DMS53 (cell line): ENCODE measurements at regions not wholly inside any gene's neighbourhood (a gene's known extent, or its start where the extent isn't known, plus 50 kb on each side); places are given as distances from the start of the nearest gene placed in this dataset.

Source experiments
- DNase-seq: peaks from one replicate; lab custom pipeline; 2025; lab: John Stamatoyannopoulos, UW

DNA sequence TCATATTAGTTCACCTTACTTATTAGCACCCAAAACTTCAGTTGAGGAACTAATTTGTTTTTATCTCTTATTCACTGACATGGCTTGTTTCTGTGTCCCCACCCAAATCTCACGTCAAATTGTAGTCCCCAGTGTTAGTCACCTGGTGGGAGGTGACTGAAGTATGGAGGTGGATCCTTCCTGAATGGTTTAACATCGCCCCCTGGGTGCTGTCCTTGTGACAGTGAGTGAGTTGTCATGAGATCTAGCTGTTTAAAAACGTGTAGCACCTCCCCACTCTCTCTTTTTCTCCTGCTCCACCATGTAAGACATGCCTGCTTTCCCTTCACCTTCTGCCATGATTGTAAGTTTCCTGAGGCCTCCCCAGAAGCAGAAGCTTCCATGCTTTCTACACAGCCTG lies 75.0 kb upstream of the HECTD2 start:
- DNase-seq = peak; percentile 38

DNA sequence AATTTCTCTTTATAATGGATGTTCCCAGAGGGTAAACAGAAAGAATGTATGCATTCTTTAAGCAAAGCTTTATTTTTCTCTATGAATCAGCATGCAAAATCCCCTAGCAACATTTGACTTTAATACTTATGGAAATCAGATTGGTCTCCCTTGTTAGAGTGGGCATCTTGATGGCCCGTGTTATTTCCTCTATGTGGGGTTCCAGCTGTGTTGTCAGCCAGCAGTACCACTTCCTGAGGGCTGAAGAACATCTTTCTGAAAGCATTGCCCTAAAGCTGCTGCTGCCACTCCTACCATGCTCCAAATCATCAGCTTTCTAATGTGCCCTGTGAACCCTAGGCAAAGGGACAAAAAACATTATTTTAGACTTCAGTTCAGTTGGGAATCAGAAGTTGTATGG lies 70.4 kb upstream of the HECTD2 start:
- DNase-seq = no peak

DNA sequence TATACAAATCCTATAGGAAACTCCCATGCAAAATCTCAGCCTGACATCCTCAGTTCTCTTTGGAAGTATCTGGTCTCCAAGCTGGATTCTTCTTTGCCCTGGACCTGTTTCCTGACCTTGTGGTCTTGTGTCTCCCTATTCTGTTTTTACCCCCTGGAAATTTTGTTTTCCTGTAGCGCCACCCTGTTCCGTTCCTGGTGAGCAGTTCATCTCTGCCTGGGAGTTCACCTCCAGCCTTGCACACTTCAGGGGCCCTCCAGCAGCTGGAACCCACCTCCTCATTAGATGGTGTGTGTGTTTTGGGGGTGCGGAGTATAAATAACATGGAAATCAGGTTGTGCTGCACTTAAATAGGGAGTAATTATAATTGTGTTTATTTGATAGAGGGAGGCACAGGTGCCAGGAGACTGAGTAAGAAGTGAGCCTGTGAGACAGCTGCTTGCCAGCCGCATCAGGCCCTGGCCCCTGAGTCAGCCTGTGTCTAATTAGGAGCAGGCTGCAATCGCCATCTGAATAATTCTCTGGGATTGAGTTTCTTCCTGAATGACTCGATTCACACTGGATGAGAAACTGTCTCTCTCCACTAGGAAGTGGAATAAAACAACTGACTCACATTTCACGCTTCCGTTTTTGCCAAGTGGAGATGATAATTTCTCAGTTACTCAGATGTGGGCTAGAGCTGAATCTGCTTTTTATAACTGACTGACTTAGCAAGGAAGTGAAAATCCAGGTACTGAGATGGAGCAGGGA lies 69.4 kb upstream of the HECTD2 start:
- no peak for DNase-seq

DNA sequence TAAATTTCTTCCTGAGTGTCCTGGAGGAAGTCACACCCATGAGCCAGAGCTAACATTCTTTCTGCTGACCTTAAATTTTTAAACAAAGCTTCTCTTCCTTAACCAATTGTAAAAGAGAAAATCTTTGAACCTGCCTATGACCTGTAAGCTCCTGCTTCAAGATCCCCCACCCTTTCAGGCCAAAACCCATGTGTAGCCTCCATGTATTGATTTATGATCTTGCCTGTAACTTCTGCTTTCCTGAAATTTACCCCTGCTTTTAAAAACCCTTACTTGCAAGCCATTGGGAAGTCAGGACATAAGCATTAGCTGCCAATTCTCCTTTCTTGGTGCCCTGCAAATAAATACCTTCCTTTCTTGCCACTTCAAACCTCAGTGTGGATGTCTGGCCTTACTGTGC lies 68.5 kb upstream of the HECTD2 start:
- no peak for DNase-seq

DNA sequence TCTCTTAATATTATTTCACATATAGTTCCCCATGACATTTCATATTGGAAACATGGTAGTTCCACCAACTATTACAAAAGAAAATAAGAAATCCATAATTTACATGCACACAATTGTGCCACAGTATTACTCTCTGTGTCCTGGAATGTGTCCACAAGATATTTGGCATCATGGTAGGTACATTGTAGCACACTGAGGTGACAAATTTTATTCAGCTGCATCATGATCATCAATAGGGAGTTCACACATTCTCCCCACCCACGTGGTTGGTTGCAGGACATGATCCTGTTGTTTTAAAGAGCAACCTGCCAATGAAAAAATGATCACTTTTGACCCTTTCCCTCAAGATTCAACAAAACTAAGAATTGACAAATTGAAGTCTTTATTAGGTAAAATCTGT lies 67.1 kb upstream of the HECTD2 start:
- DNase-seq = no peak

DNA sequence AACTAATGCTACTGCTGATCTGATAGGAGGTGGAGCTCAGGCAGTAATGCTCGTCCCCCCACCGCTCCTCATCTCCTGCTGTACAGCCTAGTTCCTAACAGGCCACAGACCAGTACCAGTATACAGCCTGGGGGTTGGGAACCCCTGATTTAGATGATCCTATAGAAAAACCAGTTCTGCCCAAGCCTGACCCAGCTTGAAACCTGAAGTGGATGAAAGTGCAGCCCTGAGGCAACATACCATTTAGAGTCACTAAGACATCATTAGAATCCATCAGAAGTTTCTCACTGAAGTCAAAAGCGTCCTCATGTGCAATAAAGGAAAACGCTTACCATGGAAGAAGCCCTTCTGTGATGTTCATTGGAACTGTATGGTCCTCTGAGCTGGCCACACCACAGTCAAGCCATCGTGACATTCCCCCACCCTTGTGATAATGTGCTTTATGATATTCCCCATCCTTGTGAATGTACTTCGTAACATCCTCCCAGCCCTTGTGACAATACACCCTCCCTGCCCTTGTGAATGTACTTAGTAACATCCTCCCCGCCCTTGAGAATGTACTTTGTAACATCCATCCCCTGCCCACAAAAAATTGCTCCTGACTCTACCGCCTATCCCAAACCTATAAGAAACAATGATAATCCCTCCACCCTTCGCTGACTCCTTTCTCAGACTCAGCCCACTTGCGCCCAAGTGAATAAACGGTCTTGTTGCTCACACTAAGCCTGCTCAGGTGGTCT lies 65.9 kb upstream of the HECTD2 start:
- DNase-seq = no peak

DNA sequence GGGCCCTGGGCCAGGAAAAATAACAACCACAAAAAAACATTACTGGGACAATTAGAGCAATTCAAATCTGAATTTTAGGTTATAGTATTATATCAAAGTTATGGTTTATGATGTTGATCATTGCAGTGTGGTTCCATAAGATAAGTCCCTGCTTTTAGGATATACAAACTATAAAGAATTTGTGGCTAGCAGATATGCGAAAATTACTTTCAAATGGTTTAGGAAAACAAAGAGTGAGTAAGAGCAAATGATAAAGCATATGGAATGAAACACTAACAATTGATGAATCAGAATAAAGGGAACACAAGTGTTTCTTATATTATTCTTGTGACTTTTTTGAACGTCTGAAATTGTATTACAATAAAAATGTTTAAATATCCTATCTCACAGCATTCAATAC lies 64.4 kb upstream of the HECTD2 start:
- no peak for DNase-seq

DNA sequence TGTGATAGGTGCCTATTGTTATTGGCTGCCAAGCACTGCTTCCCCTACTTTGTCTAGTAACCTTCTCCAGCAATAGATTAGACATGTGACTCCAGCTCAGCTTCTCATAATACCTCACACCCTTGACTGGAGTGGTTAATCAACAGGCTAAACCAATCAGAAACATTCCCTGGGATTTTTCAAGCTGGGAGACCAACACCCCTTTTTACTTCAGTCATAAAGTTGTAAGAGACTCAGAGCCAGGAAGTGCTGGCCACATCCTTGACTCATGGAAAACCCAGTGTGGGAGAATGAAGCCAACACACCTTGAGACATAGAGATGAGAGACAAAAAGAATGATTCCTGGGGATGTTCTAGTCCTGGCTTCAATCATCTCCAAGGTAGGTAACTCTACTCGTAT lies 62.6 kb upstream of the HECTD2 start:
- DNase-seq = no peak

DNA sequence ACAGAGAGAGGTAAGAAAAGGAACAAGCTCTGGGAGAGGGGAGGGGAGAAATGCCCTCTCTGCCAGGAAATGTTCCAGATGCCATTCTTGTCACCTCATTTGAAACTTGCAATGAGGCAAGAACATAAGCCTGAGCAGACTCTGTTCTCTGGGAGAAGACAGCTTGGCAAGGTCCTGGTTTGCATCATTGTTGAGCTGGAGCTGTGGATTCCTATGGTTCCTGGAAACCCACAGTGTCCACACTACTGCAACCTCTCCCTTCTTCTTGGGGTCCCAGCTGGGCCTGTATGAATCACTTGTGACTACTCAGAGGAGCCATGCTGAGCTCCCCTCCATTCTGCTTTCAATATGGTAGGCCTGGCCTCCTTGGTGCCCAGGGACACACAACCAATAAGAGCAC lies 60.8 kb upstream of the HECTD2 start:
- DNase-seq = no peak

DNA sequence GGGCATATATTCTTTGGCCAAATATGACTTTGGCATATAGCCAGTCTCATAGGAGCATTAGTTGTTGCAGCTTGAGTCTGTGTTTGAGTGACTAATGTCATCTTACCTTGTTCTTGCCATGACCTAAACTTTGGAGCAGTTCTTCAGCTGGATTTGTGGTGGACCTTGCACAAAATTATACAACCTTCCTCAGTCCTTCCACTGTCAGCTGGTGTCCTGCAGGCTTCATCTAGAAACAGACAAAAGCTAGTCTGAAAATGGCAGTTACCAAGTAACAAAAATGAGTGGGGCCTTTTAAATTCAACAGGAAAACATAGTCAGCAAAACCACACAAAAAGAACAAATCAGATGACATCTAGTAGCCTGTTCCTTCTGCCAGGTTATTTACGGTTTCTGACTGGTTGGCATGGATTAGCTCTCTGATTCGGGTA lies 59.5 kb upstream of the HECTD2 start:
- DNase-seq = no peak

DNA sequence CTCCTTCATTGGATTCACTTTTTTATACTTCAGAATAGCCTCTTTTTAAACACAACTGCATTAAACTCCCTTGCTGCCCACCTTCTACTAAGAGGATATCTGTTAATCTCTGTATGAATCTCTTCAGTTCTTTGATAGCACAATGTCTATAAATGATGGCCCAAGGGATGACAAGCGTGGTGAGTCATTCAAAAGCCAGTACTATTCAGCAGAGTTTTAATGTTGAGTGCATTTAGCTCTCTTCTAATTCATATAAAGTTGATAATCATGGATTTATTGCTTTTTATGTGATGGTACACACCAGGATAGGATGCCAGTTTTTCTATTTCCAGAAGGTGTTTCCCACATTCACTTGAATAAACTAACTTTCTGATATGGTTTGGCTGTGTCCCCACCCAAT lies 57.4 kb upstream of the HECTD2 start:
- no peak for DNase-seq

DNA sequence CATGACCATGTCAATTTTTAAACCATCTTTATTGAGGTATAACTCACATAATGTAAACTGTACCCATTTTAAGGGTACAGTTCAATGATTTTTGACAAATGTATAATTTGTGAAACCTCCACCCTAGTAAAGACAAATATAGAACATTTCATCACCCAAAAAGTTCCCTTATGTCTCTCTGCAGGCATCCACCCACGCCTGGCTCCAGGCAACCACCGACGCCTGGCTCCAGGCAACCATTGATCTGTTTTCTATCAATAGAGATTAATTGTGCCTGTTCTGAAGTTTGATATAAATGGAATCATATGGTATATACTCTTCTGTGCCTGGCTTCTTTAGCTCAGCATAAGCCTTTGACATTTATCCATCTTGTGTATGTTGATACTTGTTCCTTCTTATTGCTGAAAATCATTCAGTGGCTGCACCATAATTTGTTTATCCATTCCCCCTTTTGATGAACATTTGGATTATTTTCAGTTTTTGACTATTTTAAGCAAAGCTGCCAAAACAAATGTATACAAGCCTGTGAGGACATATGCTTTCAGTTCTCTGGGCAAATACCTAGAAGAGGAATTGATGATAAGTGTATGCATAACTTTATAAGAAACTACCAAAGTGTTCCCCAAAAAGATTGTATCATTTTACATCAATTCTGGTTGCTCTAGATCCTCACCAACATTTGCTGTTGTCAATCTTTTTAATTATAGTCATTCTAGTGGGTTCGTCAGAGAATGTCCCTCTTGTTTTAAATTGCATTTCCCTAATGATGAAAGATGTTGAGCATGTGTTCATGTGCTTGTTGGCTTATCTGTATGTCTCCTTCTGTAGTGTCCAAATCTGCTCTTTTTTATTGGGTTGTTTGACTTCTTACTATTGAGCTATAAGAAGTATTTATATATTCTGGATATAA lies 55.7 kb upstream of the HECTD2 start:
- no peak for DNase-seq

DNA sequence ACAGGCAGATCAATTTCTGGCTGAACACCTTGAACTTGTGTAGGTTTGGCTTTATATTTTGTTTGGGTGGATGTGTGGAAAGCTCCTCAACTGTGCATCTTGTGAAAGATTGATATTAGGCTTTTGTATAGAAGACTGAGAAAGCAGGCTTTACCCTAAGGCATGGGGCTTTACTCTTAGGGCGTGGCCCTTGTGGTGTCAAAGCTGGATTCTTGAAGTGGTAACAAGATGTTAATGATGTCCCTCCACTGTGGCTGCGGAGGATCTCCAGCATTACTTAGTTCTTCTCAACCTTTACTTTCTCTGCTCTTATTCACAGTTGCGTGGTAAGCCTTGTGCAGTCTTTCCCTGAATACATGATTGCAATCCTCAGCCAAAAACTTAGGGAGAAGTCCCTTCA lies 54.1 kb upstream of the HECTD2 start:
- DNase-seq = no peak

DNA sequence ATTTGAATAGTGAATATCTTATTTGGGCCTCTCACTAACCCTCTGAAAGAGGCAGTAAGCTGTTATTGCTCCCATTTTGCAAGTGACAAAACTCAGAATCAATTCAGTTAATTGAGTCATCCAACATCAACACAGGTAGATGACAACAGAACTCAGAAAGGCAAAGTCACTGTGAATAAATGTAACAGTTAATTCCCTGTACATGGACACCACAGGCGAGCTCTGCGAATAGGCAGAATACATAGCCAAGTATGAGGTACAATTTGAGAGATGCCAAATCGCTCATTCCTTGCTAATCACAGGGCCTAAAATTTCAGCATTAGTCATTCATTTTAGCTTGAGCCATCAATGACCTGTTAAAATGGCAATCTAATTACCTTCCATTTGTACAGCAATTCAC lies 52.6 kb upstream of the HECTD2 start:
- no peak for DNase-seq
